Skin of body (tissue), 1 donor: ENCODE measurements at regions not wholly inside any gene's neighbourhood (a gene's known extent, or its start where the extent isn't known, plus 50 kb on each side); places are given as distances from the start of the nearest gene placed in this dataset.

ENCODE experiments used
- DNase-seq: peaks from one replicate; lab custom pipeline; 2025; lab: John Stamatoyannopoulos, UW

DNA sequence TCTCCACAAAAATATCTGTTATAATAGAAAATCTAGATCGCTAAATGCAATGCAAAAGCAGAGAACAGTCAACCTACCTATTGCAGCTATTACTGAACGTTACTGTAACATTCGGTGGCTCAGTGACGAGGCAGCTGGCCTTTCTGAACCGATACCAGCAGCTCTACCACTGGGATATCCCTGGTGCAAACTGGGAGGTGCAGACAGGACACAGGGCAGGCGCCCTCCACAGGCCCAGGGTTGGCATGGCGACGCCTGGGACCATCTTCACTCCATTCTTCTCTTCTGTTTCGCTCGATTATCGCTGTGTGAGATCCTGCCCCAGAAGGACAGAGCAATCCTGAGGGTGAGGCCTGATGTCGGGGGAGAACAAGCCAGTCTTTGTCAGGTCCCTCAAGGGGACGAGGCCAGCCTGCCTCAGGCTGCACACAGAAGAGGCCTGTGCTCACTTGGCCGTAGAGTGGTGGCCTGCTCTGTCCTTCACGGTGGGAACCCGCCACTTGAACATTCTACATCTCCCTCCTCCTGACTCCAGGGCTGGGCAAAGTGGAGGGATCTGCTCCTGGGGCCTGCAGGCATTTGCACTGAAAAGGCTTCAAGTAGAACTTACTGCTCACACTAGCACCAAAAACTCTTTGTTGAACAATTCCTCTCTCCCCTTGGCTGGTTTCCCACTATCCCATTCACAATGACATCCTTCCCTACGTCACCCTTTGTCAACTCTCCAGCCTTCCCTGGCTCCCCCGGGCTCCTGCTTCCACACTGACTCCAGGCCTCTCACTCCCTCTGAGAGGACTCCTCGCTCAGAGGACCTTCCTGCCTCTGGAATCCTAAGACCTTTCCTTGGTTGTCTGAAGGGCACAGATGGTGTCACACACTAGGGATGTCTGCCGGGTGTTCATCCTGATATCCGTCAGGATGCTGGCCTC lies 49.7 kb downstream of the CYRIA start:
- DNase-seq, result no peak

- no peak for DNase-seq
These were observed 50.4 kb downstream of the CYRIA start for GRCh38 chr2:16615246-16615645.

GRCh38 chr2:16614314-16614860 lies 51.2 kb downstream of the CYRIA start:
- DNase-seq, result no peak

- DNase-seq, result no peak
These were observed 52.1 kb downstream of the CYRIA start for GRCh38 chr2:16613539-16614011.

GRCh38 chr2:16612490-16612889 lies 53.1 kb downstream of the CYRIA start:
- DNase-seq, result no peak

DNA sequence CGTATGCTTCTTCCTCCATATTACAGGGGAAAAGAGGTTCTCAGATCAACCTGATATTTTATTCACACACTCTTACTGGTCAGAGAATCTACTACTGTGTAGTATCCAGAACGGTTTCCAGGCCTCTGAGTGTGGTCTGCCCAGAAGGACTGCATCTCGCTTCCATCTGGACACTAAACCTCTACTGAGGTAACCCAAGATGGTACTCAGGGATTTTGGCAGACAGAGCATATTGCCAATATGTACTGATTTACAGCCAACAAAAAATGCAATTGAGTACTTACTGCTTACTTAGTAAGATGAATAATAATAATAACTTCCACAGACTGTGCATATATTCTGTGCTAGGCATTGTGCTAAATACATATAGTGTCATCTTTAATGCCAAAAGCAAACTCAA lies 55.8 kb downstream of the CYRIA start:
- no peak for DNase-seq

GRCh38 chr2:16608661-16609643 lies 56.7 kb downstream of the CYRIA start:
- peak; percentile 87 for DNase-seq

- no peak for DNase-seq
These were observed 58.3 kb downstream of the CYRIA start for GRCh38 chr2:16607301-16607700.

DNA sequence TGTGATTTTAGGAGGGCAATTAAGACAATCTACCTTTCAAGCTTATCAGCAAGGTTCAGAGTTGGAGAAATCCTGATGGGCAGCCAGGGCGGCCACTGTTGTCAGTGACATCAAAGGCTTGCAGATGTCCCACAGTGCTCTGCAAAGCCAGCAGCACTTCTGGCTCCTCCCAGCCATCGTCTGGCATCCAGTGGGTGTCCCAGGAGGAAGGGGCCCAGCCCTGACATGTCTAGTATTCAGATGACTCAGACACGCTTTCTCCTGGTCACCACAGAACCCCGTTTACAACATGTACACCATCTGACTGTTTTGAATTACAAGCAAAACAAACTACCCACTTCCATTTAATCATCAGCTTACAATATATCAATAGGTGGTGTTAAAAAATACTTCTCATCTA lies 61.4 kb downstream of the CYRIA start:
- DNase-seq, result no peak

- DNase-seq, result no peak
These were observed 74.2 kb downstream of the CYRIA start for GRCh38 chr2:16591370-16591933.

- no peak for DNase-seq
These were observed 76.2 kb downstream of the CYRIA start for GRCh38 chr2:16589465-16589864.

DNA sequence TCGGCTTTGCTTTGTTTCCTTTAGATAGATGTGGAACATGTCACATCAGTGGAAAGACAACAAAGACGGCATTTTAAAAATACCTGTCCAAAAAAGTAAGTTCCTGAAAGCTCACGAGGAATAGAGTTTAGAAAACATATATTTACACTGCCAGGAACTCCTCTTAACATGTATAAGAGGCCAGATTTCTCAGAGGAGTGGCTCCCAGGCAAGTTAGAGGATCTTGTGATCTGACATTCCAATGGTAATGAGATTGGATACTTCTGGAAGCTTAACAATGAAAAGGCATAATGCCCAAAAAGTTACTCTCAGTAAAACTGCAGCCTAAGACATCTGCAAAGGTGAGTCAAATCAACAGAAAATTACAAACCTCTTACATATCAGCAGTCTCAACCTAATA lies 77.1 kb downstream of the CYRIA start:
- DNase-seq, result no peak

- DNase-seq, result no peak
These were observed 78.0 kb downstream of the CYRIA start for GRCh38 chr2:16587601-16588000.

- no peak for DNase-seq
These were observed 80.7 kb downstream of the CYRIA start for GRCh38 chr2:16584824-16585540.

- no peak for DNase-seq
These were observed 81.5 kb downstream of the CYRIA start for GRCh38 chr2:16584084-16584483.

DNA sequence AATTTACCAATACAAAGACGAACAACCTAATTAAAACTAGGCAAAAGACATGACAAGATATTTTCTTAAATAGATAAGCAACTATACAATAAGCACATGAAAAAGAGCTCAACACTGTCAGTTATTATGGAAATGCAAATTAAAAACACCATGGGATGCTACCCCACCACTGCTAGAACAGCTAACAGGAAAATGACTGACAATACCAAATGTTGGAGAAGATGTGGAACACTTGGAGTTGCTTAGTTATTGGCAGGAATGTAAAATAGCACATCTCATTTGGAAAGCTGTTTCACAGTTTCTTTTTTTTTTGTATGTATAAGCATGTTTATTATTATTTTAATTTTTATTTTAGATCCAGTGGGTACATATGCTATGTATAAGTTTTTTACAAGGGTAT lies 84.4 kb downstream of the CYRIA start:
- DNase-seq, result no peak

DNA sequence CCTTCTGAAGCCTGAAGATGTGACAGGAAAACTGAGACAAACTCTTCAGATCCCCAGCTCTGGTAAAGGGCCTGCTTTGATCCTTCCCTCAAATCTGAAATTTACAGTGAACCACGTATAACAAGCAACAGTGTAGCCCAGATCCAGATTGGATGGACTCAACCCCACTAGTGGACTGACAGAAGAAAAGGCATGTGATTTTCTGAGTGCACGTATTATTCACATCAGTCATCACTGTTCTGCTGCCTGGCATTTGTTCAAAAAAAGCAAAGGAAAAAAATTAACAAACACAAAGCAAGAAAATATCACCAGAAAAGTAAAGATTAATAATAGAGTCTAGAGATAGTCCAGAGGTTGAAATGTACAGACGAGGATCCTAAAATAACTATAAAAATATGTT lies 87.6 kb downstream of the CYRIA start:
- DNase-seq, result no peak

- DNase-seq, result no peak
These were observed 95.1 kb downstream of the CYRIA start for GRCh38 chr2:16570516-16570915.

GRCh38 chr2:16568998-16569784 lies 96.4 kb downstream of the CYRIA start:
- no peak for DNase-seq

DNA sequence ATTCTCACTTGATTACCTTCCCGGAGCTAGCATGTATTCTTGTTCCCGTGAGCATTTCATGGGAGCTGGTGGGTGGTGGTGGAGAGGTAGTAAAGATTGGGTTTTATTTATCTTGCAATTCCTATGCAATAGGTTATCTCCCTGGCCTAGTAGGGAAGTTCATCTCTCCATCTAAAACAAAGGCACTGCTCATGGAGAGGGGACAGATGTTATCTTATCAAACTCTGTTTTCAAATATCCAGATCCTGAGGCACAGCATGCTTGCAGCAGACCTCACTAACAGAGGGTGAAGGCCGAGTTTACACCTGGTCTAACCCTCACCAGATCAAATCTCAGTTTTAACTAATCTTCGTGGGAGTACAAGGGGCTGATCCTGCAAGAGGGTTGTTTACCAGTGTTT lies 98.9 kb downstream of the CYRIA start:
- DNase-seq, result no peak
